Neural cell (in vitro differentiated cells): ENCODE measurements at regions not wholly inside any gene's neighbourhood (a gene's known extent, or its start where the extent isn't known, plus 50 kb on each side); places are given as distances from the start of the nearest gene placed in this dataset.

ENCODE experiments used
- TF ChIP-seq, protein P1 (sequence below): fragments of 450-650 bp; IDR thresholded peaks from 2 replicates; pipeline ENCODE4 v1.5.1; 2014; ENCODE audit warnings: antibody characterized with exemption, mild to moderate bottlenecking, moderate library complexity; ENCODE audit not compliant: poor library complexity, severe bottlenecking
- TF ChIP-seq, protein P2 (sequence below): IDR thresholded peaks from 2 replicates; pipeline ENCODE4 v1.6.1; 2012; ENCODE audit warnings: borderline replicate concordance

- TF ChIP-seq, protein P1, sequence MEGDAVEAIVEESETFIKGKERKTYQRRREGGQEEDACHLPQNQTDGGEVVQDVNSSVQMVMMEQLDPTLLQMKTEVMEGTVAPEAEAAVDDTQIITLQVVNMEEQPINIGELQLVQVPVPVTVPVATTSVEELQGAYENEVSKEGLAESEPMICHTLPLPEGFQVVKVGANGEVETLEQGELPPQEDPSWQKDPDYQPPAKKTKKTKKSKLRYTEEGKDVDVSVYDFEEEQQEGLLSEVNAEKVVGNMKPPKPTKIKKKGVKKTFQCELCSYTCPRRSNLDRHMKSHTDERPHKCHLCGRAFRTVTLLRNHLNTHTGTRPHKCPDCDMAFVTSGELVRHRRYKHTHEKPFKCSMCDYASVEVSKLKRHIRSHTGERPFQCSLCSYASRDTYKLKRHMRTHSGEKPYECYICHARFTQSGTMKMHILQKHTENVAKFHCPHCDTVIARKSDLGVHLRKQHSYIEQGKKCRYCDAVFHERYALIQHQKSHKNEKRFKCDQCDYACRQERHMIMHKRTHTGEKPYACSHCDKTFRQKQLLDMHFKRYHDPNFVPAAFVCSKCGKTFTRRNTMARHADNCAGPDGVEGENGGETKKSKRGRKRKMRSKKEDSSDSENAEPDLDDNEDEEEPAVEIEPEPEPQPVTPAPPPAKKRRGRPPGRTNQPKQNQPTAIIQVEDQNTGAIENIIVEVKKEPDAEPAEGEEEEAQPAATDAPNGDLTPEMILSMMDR: no peak
- TF ChIP-seq, protein P2, sequence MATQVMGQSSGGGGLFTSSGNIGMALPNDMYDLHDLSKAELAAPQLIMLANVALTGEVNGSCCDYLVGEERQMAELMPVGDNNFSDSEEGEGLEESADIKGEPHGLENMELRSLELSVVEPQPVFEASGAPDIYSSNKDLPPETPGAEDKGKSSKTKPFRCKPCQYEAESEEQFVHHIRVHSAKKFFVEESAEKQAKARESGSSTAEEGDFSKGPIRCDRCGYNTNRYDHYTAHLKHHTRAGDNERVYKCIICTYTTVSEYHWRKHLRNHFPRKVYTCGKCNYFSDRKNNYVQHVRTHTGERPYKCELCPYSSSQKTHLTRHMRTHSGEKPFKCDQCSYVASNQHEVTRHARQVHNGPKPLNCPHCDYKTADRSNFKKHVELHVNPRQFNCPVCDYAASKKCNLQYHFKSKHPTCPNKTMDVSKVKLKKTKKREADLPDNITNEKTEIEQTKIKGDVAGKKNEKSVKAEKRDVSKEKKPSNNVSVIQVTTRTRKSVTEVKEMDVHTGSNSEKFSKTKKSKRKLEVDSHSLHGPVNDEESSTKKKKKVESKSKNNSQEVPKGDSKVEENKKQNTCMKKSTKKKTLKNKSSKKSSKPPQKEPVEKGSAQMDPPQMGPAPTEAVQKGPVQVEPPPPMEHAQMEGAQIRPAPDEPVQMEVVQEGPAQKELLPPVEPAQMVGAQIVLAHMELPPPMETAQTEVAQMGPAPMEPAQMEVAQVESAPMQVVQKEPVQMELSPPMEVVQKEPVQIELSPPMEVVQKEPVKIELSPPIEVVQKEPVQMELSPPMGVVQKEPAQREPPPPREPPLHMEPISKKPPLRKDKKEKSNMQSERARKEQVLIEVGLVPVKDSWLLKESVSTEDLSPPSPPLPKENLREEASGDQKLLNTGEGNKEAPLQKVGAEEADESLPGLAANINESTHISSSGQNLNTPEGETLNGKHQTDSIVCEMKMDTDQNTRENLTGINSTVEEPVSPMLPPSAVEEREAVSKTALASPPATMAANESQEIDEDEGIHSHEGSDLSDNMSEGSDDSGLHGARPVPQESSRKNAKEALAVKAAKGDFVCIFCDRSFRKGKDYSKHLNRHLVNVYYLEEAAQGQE: no peak
These were observed 360.9 kb upstream of the AGA start for GRCh38 chr4:177803151-177803550.
